SK-MEL-5 (cell line): ENCODE measurements at regions not wholly inside any gene's neighbourhood (a gene's known extent, or its start where the extent isn't known, plus 50 kb on each side); places are given as distances from the start of the nearest gene placed in this dataset.
A peak's percentile ranks its signal among the peaks of the same experiment; 100 is the strongest.

ENCODE experiments used
- DNase-seq: peaks from one replicate; pipeline ENCODE4 v3.0.0-alpha.2; 2016; ENCODE audit warnings: low read depth, low spot score
- in situ Hi-C: cut with HindIII; loops from 2 replicates; pipeline ENCODE4 v1.10.0; 2016; ENCODE audit warnings: low sequenced_read_pairs, high pct_unique_total_duplicates, low pct_unique_long_range_greater_than_20kb

DNA sequence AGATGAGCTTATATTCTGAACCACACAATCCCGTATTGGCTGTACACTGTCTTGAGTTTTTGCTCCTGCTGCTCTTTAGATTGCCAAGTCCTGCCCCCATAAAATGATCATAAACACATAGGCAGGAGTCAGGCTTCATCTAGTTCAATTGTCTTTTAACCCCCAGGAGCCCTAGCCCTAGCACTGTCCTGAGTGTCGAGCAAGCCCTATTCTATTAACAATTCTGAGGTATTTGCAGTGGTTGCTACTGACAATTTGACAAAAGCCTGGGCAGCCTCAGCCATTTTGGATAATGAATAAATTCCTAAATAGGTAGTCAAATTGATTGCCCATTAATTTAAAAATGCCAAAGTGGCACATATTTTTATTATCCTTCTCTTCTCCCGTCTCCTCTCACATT, 257.2 kb downstream of the YTHDC2 start:
- DNase-seq = no peak
- in situ Hi-C loops = no loop called here

DNA sequence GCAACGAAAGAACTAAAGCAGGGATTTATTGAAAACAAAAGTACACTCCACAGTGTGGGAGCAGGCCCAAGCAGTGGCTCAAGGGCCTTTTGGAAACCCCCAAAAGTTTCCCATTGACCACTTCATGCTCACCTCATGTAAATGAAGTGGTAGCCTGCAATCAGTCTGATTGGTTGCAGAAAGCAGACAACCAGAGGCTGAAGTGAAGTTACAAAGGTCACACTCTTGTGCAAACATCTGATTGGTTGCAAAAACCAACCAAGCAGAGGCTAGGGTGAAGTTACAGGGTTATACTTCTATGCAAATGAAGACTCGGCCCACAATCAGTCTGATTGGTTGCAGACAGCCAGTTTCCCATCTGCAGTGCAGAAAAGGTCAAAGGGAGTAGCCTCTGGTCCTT, 258.0 kb downstream of the YTHDC2 start:
- DNase-seq = no peak
- in situ Hi-C loops = no loop called here

DNA sequence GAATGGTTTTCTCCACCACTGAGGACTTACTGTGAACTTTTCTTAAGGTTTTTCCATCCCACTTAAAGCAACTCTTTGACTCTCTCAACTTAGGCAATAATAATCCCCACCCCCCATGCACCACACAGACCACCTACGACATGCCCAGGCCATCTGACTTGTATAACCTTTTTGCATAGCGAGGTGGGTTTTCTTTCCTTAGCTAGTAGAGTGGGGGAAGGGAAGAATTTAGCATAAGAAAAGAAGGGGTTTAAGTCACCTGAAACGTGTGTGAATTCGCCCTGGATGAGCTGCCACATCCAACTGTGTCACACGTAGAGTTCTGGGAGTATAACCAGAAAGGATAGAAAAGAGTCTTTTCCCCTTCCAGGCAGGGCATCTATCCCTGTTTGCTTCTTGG, 262.7 kb downstream of the YTHDC2 start:
- DNase-seq = no peak
- in situ Hi-C loops = no loop called here

DNA sequence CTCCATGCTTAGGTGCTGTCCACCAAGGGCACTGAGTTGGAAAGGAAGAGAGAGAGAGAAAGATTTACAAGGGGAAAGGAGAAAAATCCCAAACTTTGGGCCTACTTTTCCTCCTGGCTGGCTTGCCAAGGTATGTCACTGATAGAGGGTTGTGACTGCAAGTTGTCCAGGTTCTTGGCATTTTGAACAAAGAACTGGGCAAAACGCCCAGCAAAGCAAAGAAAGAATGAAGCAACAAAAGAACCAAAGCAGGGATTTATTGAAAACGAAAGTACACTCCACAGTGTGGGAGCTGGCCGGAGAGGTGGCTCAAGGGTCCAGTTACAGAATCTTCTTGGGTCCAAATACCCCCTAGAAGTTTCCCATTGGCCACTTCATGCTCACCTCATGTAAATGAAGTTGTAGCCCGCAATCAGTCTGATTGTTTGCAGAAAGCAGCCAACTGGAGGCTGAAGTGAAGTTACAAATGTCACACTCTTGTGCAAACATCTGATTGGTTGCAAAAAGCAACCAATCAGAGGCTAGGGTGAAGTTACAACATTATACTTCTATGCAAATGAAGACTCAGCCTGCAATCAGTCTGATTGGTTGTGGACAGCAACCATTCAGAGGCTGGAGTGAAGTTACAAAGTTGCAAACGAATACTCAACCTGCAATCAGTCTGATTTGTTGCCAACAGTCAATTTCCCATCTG, 263.5 kb downstream of the YTHDC2 start:
- in situ Hi-C loops = no loop called here
- DNase-seq = no peak

DNA sequence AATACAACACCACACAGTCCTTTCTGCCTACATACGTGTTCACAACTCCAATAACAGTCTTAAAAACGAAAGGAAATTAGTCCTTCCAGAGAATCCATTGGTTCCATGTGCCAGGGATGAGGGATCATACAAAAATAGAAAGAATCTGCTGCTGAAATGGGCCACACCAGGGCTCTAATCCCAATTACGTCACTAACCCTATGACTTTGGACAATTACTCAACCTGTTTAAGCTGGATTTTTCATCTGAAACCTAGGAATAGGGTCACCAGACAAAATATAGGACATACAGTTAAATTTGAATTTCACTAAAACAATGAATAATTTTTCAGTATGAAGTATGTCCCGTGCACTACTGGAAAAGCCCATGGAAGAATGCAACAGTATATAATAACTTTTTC, 264.7 kb downstream of the YTHDC2 start:
- in situ Hi-C loops = no loop called here
- DNase-seq = no peak

DNA sequence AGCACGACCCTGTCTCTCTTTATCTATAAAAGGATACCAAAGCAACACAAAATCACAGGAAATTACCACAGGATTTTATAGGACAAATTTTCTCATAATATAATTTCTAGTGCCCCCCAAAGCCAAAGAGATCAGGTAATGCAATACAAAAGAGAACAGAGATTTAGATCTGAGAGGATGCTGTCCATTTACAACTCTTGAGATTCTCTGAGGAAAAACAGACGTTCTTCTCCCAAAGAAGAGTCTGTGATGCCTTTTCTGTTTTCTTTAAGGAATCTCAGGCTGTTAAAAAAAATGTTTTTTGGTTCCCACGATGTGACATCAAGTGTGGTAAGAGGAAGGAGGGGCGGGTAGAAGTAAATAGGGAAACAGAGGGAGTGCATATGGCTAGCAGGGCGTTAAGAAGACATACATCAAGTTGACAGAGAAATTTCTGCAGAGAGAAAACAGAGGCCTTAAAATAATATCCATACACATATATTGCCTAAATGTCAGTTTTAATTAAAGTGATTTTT, 274.7 kb downstream of the YTHDC2 start:
- in situ Hi-C loops = no loop called here
- no peak for DNase-seq

DNA sequence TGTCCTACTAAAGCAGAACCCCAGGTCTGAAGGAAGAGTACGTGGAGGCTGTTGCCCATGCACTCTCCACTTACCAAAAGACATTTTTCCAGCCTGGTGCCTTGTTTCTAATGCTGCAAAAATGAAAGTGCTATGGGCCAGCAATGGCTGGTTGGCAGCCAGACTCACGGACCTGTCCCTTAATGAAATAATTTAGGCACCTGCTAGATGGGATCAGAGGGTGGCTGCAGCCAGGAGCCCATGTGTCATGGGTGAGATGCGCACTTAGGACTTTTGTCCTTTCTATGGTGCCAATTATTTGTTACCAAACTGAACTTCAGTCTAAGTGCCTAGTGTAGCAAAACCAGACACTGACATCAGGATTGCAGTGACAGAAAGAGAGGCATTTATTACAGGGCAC, 276.3 kb downstream of the YTHDC2 start:
- in situ Hi-C loops = no loop called here
- DNase-seq = no peak

DNA sequence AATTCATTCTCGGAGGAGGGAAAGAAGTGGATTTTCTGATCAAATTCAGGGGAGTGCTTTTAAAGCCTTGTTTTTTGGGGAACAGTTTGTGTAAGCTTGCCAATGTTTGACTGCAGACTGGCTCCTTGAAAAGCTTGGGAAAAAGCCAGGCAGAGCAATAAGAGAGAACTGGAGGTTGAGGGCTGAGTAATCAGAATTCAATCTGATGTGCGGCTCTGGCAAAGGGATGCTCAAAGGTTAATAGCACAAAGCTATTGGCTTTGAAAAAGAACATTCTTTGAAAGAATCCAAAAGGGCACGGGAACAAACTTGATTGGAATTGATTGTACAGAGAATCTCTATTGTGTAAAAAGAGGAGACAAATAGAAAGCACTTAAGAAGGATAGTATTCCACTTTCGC, 279.3 kb downstream of the YTHDC2 start:
- in situ Hi-C loops = no loop called here
- DNase-seq = no peak

DNA sequence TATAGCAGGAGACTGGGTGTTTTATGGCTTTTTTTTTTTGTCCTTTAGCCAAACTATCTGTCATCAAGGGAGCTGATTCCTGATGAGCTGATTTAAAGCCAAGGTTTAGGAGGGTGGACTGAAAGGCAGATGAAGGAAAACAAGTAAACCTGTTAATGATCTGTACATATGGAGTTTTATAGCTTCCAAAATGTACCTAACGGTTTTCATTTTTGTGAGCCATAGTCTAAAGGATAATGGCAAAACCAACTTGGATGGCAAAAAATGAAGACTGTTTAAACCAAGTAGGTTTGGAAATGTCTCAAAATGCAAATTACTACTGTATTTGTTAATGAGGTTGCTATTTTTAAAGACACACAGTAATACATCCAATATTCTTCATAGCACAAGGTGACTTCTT, 281.5 kb downstream of the YTHDC2 start:
- in situ Hi-C loops = no loop called here
- no peak for DNase-seq

DNA sequence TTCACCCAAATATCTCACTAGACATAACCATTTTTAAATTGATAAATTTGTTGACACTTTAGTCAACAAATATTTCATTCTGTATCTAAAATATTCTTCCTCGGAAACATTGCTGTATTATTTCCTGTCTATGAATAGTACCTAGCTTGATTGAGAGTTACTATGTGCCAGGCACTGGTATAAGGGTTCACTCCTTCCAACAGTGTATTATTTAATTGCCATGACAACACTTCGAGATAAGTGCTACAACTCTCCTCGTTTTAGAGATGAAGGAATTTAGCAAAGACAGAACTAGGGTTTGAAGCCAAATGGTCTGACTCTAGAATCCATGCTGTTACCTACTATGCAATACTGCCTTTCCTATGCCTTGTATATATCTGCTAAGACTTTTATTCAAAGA, 287.2 kb downstream of the YTHDC2 start:
- in situ Hi-C loops = no loop called here
- DNase-seq = no peak

DNA sequence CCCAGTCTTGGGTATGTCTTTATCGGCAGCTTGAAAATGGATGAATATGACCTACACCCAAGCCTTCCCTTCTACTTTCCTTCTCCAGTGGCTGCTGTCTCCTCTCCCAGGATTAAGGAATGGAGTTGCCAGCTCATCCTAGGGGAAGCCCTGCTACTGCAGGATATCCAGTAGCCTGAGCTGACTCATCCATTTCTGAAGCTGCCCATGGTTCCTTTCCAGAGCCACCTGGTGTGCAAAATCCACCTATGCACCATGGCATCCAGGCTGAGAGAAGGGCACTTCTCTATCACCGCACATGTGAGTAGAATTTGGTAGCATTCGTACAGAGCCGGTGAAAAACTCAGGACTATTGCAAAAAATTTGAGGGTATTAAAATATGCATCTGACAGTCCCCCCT, 290.8 kb downstream of the YTHDC2 start:
- in situ Hi-C loops = no loop called here
- no peak for DNase-seq

DNA sequence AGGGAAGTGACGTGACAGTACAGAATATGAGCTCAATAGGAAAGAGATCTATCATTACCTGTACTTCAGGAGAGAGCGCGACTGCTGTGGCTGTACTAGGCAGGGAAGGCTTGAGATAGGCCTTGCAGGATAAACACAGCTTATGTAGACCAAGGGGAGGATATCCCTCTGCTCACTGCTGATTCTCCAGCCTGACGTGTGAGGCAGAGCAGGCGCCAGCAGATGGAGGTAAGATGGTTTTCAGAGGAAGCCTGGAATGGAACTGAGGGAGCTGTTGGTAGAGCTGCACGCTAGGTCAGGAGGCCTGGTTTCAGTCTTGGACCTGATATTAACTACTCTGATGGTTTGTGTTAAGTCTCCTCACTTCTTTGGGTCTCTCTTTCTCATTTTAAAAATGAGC, 291.4 kb downstream of the YTHDC2 start:
- no peak for DNase-seq
- in situ Hi-C loops = no loop called here

DNA sequence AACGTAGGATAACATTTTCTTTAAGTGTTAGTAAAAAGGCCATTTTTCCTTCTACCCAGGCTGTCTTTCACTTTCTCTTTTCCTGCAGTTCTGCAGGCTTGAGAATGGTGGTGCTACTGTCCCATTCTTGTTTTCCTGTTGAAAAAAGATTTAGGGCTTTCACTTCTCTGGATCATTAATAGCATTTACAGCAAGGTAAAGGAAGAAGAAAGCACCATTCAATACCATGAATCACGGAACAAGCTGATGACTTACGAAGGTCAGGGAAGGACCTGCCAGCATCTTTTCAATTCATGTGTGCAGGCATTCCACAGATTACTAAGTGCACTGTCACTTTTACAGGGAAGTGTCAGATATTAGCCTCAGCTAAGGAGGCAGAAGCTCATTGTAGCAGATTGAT, 292.8 kb downstream of the YTHDC2 start:
- peak; percentile 48 for DNase-seq
- in situ Hi-C loops = no loop called here

DNA sequence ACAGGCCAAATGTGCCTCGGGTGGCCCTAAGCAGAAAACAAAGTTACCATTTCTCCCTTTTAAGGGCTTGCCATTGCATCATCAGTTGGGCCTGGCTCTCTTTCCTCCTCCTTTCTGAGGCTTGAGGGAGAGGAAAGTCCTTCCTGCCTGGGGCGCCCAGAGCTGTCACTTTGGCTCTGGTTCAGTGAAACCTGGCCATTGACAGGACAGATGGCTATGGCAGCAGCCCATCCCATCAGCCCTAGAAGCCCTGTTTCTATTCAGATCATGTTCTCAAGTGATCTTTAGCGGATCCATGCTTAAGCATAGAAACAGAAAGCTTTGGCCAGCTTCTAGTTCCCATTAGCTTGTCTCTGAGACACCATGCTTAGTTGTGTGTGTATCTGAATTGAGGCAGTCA, 293.4 kb downstream of the YTHDC2 start:
- in situ Hi-C loops = no loop called here
- no peak for DNase-seq

DNA sequence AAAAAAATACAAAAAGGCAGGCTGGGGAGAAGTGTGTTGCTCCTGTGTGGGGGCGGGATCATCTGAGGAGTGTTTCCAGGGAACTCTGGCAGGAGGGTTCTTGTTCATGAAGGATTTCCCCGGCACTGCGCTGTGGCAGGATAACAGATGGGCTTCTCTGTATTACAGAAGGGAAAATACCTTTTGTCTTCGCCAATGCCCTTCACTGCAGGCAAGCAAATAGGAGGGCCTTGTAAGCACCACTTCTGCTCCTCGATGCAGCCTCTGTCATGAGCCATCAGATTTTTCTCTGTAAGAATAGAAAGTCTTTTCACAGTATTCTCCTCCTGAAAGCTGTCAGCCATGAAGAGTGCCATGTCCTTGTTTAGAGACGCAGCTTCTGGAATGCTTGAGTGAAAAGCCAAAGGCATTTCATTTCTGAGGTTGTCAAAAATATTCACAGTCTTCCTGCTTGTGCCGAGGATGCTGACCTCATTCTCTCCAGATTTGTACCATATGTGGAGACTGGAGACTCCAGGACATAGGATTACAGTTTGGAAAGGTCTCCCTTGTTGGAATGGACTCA, 294.0 kb downstream of the YTHDC2 start:
- in situ Hi-C loops = no loop called here
- DNase-seq = no peak

DNA sequence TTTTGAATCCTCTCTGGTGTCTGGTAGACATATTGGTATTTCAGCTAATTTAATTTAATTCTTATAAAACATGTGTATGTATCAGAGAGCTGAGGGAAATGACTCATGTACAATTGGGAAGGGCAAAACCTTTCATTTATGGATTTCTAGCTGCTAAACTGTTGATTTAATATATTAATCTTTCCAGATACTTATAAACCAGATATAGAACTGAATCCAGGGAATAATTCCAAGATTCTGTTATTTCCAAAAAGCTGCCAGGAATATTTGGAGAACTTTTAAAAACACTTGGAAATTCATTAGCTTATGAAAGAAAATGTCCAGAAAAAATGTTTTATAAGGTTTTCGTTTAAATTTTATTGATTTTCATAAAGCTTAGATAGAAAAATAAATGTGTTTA, 295.5 kb downstream of the YTHDC2 start:
- in situ Hi-C loops = no loop called here
- no peak for DNase-seq

DNA sequence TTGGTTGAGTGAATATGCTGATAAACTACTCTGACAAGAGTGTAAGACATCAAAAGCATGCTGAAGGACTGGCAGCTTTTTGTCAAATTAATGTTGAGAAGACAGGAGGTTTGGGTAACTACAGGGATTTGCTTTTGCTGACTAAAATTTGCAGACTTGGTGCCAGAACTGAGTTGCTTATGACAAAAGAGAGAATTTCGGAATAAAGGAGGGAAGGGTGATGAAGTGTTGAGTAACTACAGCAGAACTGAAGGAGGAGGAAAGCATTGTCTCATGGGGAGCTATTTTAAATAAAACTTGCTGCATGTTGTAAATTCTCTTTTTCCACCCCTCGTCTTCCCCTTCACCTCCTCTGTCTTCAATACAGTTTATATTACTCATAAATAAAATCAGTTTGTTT, 296.1 kb downstream of the YTHDC2 start:
- in situ Hi-C loops = no loop called here

DNA sequence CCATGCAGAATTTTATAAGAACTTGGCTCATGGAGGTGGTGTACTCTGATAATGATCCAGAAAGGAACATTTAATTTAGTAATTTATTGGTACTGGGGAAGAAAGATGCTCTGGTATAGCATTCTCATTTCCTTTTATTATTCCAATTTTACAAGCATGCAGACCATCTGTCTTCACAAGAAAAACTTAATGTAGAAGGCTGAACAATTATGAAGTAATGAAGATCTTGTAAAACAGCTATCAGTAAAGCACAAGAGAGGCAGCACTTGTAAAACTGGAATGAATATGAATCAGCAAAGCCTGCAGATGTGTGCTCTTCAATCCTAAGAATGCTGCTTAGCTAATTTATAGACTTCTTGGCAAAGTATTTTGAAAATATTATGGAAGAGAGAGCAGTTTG, 300.0 kb downstream of the YTHDC2 start:
- in situ Hi-C loops = no loop called here

More for the DNA sequence above, 296.1 kb downstream of the YTHDC2 start:
- DNase-seq = no peak

DNA sequence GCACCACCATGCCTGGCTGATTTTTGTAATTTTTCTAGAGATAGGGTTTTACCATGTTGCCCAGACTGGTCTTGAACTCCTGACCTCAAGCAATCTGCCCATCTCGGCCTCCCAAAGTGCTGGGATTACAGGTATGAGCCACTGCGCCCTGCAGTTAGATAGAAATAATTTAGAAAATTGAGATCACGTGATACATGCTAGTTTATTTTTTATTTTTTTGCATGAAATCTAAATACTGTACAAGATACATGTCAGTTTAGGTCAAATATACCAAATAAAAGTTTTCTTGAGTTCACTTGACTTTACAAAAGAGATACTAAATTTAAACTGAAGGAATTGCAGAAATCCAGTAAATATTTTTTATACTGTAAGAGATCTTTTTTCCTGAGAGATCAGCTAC, 304.2 kb downstream of the YTHDC2 start:
- in situ Hi-C loops = no loop called here
- no peak for DNase-seq

More for the DNA sequence above, 300.0 kb downstream of the YTHDC2 start:
- DNase-seq = no peak
